Right lobe of liver (tissue), 4 donors: ENCODE measurements at regions not wholly inside any gene's neighbourhood (a gene's known extent, or its start where the extent isn't known, plus 50 kb on each side); places are given as distances from the start of the nearest gene placed in this dataset.

Source experiments
- CTCF ChIP-seq, 4 donors: fragments of 200-600 bp in 3 of 4; fragments of 450-650 bp in 1 of 4; IDR thresholded peaks; one replicate each; pipeline versions ENCODE4 v1.5.1 to v1.8.0; 2016 to 2022; ENCODE audit warnings: antibody characterized with exemption in 4 of 4, mild to moderate bottlenecking in 2 of 4
- POLR2A ChIP-seq: fragments of 450-650 bp; IDR thresholded peaks from one replicate; pipeline ENCODE4 v1.6.1; 2017; ENCODE audit warnings: antibody characterized with exemption, mild to moderate bottlenecking
- donor health status: DM: no; HTN: no; CAD: no.
- donor health status: DM: no; HTN: no; CAD: no.
- donor health status: DM: no; HTN: yes; CAD: no.

- no peak for TF ChIP-seq POLR2A
- no peak for TF ChIP-seq CTCF (IDR thresholded peaks at IDR 0.05)
These were observed 160.9 kb upstream of the NEBL start for GRCh38 chr10:21057989-21058388.
